ENCODE measurements at regions not wholly inside any gene's neighbourhood (a gene's known extent, or its start where the extent isn't known, plus 50 kb on each side); places are given as distances from the start of the nearest gene placed in this dataset.
A peak's percentile ranks its signal among the peaks of the same experiment; 100 is the strongest.
"Not testable (repeated sequence)": the region's sequence is repeated elsewhere in the genome, so short reads cannot be mapped to it uniquely, and the experiment has no call there.

- H3K4me3 ChIP-seq (replicated peaks in 1 of 3; ENCODE audit: insufficient read depth in 1 of 3, low read depth in 2 of 3, low read length in 3 of 3); in situ Hi-C loops (cut with HindIII; ENCODE audit: extremely low pct_ligation_motif_present, low pct_unique_long_range_greater_than_20kb); intact Hi-C loops (cut with micrococcal nuclease; ENCODE audit: unreplicated experiment); H3K79me2 ChIP-seq (ENCODE audit: insufficient read depth, low read length); H3K27ac ChIP-seq (ENCODE audit: extremely low read length, insufficient read depth, low read length); CTCF ChIA-PET (ENCODE audit: low intra/inter-chr PET ratio, low total read pairs); H3K9me3 ChIP-seq (ENCODE audit: low read length); H3K9ac ChIP-seq (ENCODE audit: insufficient read depth, low read depth, low read length); FAIRE-seq; H3K27me3 ChIP-seq (ENCODE audit: control insufficient read depth in 1 of 2, insufficient read depth in 2 of 2, low read length in 2 of 2); DNase-seq (ENCODE audit: low spot score); H2AFZ ChIP-seq (ENCODE audit: low read length); H3K4me2 ChIP-seq (ENCODE audit: low read depth, low read length); H3K36me3 ChIP-seq (replicated peaks in 1 of 2; ENCODE audit: control insufficient read depth in 1 of 2, insufficient read depth in 2 of 2, low read length in 2 of 2); H4K20me1 ChIP-seq (ENCODE audit: insufficient read depth, low read length); BruUV-seq (replicated peaks); POLR2A ChIA-PET: not testable (repeated sequence)
- H3K4me1 ChIP-seq (ENCODE audit: insufficient read depth, low read length) = peaks cover 14% of the 10 kb centered on the region
- ATAC-seq = peak; percentile 32; the same call in 2 of the 3 replicates
Measured at GRCh38 chr2:87549561-87550202, 198.2 kb upstream of the PLGLB2 start.

- H3K27ac ChIP-seq (ENCODE audit: extremely low read length, insufficient read depth, low read length); BruUV-seq (replicated peaks); POLR2A ChIA-PET; CTCF ChIA-PET (ENCODE audit: low intra/inter-chr PET ratio, low total read pairs); DNase-seq (ENCODE audit: low spot score); H3K4me1 ChIP-seq (ENCODE audit: insufficient read depth, low read length); intact Hi-C loops (cut with micrococcal nuclease; ENCODE audit: unreplicated experiment); H4K20me1 ChIP-seq (ENCODE audit: insufficient read depth, low read length); H3K4me3 ChIP-seq (replicated peaks in 1 of 3; ENCODE audit: insufficient read depth in 1 of 3, low read depth in 2 of 3, low read length in 3 of 3); H3K36me3 ChIP-seq (replicated peaks in 1 of 2; ENCODE audit: control insufficient read depth in 1 of 2, insufficient read depth in 2 of 2, low read length in 2 of 2); FAIRE-seq; H3K9me3 ChIP-seq (ENCODE audit: low read length); H3K79me2 ChIP-seq (ENCODE audit: insufficient read depth, low read length); H3K27me3 ChIP-seq (ENCODE audit: control insufficient read depth in 1 of 2, insufficient read depth in 2 of 2, low read length in 2 of 2); H3K4me2 ChIP-seq (ENCODE audit: low read depth, low read length); in situ Hi-C loops (cut with HindIII; ENCODE audit: extremely low pct_ligation_motif_present, low pct_unique_long_range_greater_than_20kb); H3K9ac ChIP-seq (ENCODE audit: insufficient read depth, low read depth, low read length); H2AFZ ChIP-seq (ENCODE audit: low read length); ATAC-seq: not testable (repeated sequence)
- WGBS (ENCODE audit: low lambda C conversion rate) = no CpG with 5 or more reads among the region's 4 CpGs
Measured at GRCh38 chr2:87554678-87555077, 193.2 kb upstream of the PLGLB2 start.

GRCh38 chr2:87555082-87555481, 192.8 kb upstream of the PLGLB2 start:
- FAIRE-seq = not testable (repeated sequence)

GRCh38 chr2:87559001-87559400, 188.9 kb upstream of the PLGLB2 start:
- DNase-seq (ENCODE audit: low spot score); FAIRE-seq; H3K4me3 ChIP-seq (replicated peaks in 1 of 3; ENCODE audit: insufficient read depth in 1 of 3, low read depth in 2 of 3, low read length in 3 of 3); H3K4me1 ChIP-seq (ENCODE audit: insufficient read depth, low read length); H2AFZ ChIP-seq (ENCODE audit: low read length); H3K27ac ChIP-seq (ENCODE audit: extremely low read length, insufficient read depth, low read length); POLR2A ChIA-PET; in situ Hi-C loops (cut with HindIII; ENCODE audit: extremely low pct_ligation_motif_present, low pct_unique_long_range_greater_than_20kb); H3K36me3 ChIP-seq (replicated peaks in 1 of 2; ENCODE audit: control insufficient read depth in 1 of 2, insufficient read depth in 2 of 2, low read length in 2 of 2); H3K9me3 ChIP-seq (ENCODE audit: low read length); H4K20me1 ChIP-seq (ENCODE audit: insufficient read depth, low read length); H3K79me2 ChIP-seq (ENCODE audit: insufficient read depth, low read length); H3K9ac ChIP-seq (ENCODE audit: insufficient read depth, low read depth, low read length); BruUV-seq (replicated peaks); intact Hi-C loops (cut with micrococcal nuclease; ENCODE audit: unreplicated experiment); H3K4me2 ChIP-seq (ENCODE audit: low read depth, low read length); ATAC-seq; H3K27me3 ChIP-seq (ENCODE audit: control insufficient read depth in 1 of 2, insufficient read depth in 2 of 2, low read length in 2 of 2); CTCF ChIA-PET (ENCODE audit: low intra/inter-chr PET ratio, low total read pairs): not testable (repeated sequence)
- 100% methylated on average over 2 of the region's 5 CpGs for WGBS (ENCODE audit: low lambda C conversion rate)

More at GRCh38 chr2:87555082-87555481, 192.8 kb upstream of the PLGLB2 start:
- CTCF ChIA-PET (ENCODE audit: low intra/inter-chr PET ratio, low total read pairs); H3K27me3 ChIP-seq (ENCODE audit: control insufficient read depth in 1 of 2, insufficient read depth in 2 of 2, low read length in 2 of 2); BruUV-seq (replicated peaks); intact Hi-C loops (cut with micrococcal nuclease; ENCODE audit: unreplicated experiment); H3K4me2 ChIP-seq (ENCODE audit: low read depth, low read length); H3K27ac ChIP-seq (ENCODE audit: extremely low read length, insufficient read depth, low read length); POLR2A ChIA-PET; H3K36me3 ChIP-seq (replicated peaks in 1 of 2; ENCODE audit: control insufficient read depth in 1 of 2, insufficient read depth in 2 of 2, low read length in 2 of 2); H3K4me3 ChIP-seq (replicated peaks in 1 of 3; ENCODE audit: insufficient read depth in 1 of 3, low read depth in 2 of 3, low read length in 3 of 3); in situ Hi-C loops (cut with HindIII; ENCODE audit: extremely low pct_ligation_motif_present, low pct_unique_long_range_greater_than_20kb); H3K79me2 ChIP-seq (ENCODE audit: insufficient read depth, low read length); H3K9me3 ChIP-seq (ENCODE audit: low read length); H2AFZ ChIP-seq (ENCODE audit: low read length); H3K9ac ChIP-seq (ENCODE audit: insufficient read depth, low read depth, low read length); H3K4me1 ChIP-seq (ENCODE audit: insufficient read depth, low read length); H4K20me1 ChIP-seq (ENCODE audit: insufficient read depth, low read length); ATAC-seq; DNase-seq (ENCODE audit: low spot score): not testable (repeated sequence)
- 100% methylated on average over 1 of the region's 4 CpGs for WGBS (ENCODE audit: low lambda C conversion rate)
